ENCODE measurements at regions not wholly inside any gene's neighbourhood (a gene's known extent, or its start where the extent isn't known, plus 50 kb on each side); places are given as distances from the start of the nearest gene placed in this dataset.

DNA sequence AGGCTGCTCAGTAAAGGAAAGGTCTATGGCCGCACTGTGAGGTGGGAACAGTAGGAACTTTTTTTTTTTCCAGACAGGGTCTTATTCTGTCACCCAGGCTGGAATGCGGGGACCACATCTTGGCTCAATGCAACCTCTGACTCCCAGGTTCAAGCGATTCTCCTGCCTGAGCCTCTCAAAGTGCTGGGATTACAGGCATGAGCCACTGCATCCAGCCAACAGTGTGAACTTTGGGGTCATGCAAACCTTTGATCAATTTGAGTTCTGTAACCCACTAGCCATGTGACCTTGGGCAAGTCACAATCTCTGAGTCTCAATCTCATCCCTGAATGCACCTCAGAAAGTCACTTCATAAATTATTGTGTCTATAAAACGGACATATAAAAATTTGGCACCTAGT, 286.8 kb upstream of the CTNNB1 start:
- H3K4me3 ChIP-seq: no peak overlapping the region
- DNase-seq (ENCODE audit: extremely low spot score in 2 of 2): no peak
- intact Hi-C loops (cut with DNase I): no loop called here
- no peak overlapping the region for H3K27ac ChIP-seq
- TF ChIP-seq, protein P1, sequence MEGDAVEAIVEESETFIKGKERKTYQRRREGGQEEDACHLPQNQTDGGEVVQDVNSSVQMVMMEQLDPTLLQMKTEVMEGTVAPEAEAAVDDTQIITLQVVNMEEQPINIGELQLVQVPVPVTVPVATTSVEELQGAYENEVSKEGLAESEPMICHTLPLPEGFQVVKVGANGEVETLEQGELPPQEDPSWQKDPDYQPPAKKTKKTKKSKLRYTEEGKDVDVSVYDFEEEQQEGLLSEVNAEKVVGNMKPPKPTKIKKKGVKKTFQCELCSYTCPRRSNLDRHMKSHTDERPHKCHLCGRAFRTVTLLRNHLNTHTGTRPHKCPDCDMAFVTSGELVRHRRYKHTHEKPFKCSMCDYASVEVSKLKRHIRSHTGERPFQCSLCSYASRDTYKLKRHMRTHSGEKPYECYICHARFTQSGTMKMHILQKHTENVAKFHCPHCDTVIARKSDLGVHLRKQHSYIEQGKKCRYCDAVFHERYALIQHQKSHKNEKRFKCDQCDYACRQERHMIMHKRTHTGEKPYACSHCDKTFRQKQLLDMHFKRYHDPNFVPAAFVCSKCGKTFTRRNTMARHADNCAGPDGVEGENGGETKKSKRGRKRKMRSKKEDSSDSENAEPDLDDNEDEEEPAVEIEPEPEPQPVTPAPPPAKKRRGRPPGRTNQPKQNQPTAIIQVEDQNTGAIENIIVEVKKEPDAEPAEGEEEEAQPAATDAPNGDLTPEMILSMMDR (IDR thresholded peaks at IDR 0.05): no peak
- TF ChIP-seq POLR2AphosphoS5 (IDR thresholded peaks at IDR 0.05; ENCODE audit: insufficient read depth in 1 of 2, low read depth in 1 of 2) (no peak), POLR2A (IDR thresholded peaks at IDR 0.05) (no peak)
- no peaks in the 10 kb centered on the region for H3K4me1 ChIP-seq
- H3K9me3 ChIP-seq: no peaks in the 10 kb centered on the region
- H3K27me3 ChIP-seq: no peaks in the 10 kb centered on the region
- no peaks in the 10 kb centered on the region for H3K36me3 ChIP-seq

DNA sequence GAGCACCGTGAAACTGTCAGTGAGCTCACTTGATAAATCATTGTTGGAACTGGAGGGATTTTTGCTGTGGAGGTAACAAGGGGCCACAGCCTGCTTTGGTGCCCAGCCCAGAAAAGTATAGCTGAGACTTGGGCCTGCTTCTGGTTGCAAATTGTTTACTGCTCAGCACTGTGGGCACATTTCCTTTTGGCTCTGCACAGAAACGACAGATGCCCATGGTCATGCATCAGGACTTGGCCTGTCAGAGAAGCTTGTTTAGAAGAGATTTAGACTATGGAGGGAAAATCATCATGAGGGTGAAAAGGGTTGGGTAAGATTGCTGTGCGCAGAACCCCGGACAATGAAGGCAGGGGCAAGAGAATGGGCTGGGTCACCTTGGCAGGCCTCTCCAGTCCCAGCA, 286.1 kb upstream of the CTNNB1 start:
- TF ChIP-seq POLR2A (IDR thresholded peaks at IDR 0.05) (no peak), POLR2AphosphoS5 (IDR thresholded peaks at IDR 0.05; ENCODE audit: insufficient read depth in 1 of 2, low read depth in 1 of 2) (no peak)
- TF ChIP-seq, protein P1 (IDR thresholded peaks at IDR 0.05): no peak
- DNase-seq (ENCODE audit: extremely low spot score in 2 of 2): peak in 1 of 2 donors; percentile 62
- H3K36me3 ChIP-seq: no peaks in the 10 kb centered on the region
- H3K27ac ChIP-seq: no peak overlapping the region
- no peaks in the 10 kb centered on the region for H3K9me3 ChIP-seq
- intact Hi-C loops (cut with DNase I): no loop called here
- no peaks in the 10 kb centered on the region for H3K4me1 ChIP-seq
- no peak overlapping the region for H3K4me3 ChIP-seq
- H3K27me3 ChIP-seq: no peaks in the 10 kb centered on the region

DNA sequence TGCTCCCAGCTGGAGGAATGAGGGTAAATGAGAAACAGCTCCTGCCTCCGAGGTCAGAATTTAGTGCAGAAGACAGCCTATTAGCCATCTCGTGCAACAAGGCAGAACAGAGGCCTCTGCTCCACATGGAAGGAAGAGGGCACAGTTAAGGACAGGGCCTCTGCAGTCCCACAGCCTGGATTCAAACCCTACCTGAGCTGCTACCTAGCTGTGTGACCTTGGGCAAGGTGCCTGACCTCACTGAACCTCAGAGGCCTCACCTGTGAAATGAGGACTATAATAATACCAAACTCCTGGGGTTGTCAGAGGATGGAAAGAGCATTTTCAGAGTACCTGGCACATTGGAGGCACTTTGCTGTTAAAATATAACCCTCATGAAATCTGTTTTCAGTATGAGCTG, 285.7 kb upstream of the CTNNB1 start:
- no peaks in the 10 kb centered on the region for H3K36me3 ChIP-seq
- no peak overlapping the region for H3K27ac ChIP-seq
- no peaks in the 10 kb centered on the region for H3K9me3 ChIP-seq
- no peak overlapping the region for H3K4me3 ChIP-seq
- no peaks in the 10 kb centered on the region for H3K4me1 ChIP-seq
- DNase-seq (ENCODE audit: extremely low spot score in 2 of 2): peak in 1 of 2 donors; percentile 54
- TF ChIP-seq POLR2A (IDR thresholded peaks at IDR 0.05) (no peak), POLR2AphosphoS5 (IDR thresholded peaks at IDR 0.05; ENCODE audit: insufficient read depth in 1 of 2, low read depth in 1 of 2) (no peak)
- TF ChIP-seq, protein P1 (IDR thresholded peaks at IDR 0.05): no peak
- H3K27me3 ChIP-seq: no peaks in the 10 kb centered on the region
- intact Hi-C loops (cut with DNase I): no loop called here

DNA sequence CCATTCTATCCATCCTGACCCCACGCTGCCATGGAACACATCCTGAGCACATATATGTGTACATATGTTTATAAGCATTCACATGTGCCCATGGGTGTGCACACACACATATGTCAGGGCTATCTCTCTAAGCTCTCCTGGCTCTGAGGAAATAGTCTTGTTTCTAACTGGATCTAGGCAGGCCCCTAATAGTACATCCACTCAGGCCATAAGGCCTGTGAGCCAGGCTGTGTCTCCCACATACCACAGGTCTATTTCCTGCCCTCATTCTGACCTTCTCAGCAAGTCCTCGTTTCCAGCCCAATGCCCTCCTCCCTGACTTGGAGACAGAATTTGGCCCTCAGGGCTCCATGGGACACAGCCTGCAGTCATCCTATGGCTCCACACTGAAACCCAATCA, 284.8 kb upstream of the CTNNB1 start:
- intact Hi-C loops (cut with DNase I): no loop called here
- no peaks in the 10 kb centered on the region for H3K36me3 ChIP-seq
- H3K9me3 ChIP-seq: no peaks in the 10 kb centered on the region
- DNase-seq (ENCODE audit: extremely low spot score in 2 of 2): peak in 1 of 2 donors; percentile 47
- TF ChIP-seq POLR2AphosphoS5 (IDR thresholded peaks at IDR 0.05; ENCODE audit: insufficient read depth in 1 of 2, low read depth in 1 of 2) (no peak), POLR2A (IDR thresholded peaks at IDR 0.05) (no peak)
- TF ChIP-seq, protein P1 (IDR thresholded peaks at IDR 0.05): no peak
- no peak overlapping the region for H3K4me3 ChIP-seq
- no peaks in the 10 kb centered on the region for H3K4me1 ChIP-seq
- H3K27me3 ChIP-seq: no peaks in the 10 kb centered on the region
- H3K27ac ChIP-seq: no peak overlapping the region

DNA sequence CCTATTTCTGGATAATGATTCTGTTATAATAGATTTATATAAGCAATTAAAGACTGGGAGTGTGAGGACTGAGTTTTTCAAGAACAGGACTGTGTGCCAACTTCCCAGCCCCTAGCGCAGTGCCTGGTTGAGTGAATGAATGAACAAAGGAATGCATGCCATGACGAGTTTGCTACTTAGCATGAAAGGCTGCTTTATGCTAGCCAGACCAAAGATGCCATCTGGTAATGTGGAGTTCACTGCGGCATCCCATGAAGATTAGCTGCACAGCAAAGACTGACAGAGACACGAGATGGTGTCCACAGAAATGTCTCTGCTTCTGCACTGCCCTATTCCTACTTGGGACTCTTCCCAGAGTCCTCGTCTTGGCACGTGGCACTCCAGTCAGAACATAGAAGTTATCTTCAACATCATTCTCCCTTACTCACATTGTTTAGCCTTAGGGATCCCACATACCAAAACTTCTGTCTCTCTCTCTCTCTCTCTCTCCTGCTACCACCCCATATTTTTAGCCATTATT, 283.9 kb upstream of the CTNNB1 start:
- no peaks in the 10 kb centered on the region for H3K36me3 ChIP-seq
- no peaks in the 10 kb centered on the region for H3K4me1 ChIP-seq
- intact Hi-C loops (cut with DNase I): no loop called here
- no peak overlapping the region for H3K4me3 ChIP-seq
- H3K27ac ChIP-seq: no peak overlapping the region
- TF ChIP-seq, protein P1 (IDR thresholded peaks at IDR 0.05): no peak
- H3K27me3 ChIP-seq: no peaks in the 10 kb centered on the region
- H3K9me3 ChIP-seq: no peaks in the 10 kb centered on the region
- peak in 1 of 2 donors; percentile 60 for DNase-seq (ENCODE audit: extremely low spot score in 2 of 2)
